ENCODE measurements at regions not wholly inside any gene's neighbourhood (a gene's known extent, or its start where the extent isn't known, plus 50 kb on each side); places are given as distances from the start of the nearest gene placed in this dataset.
"Not testable (repeated sequence)": the region's sequence is repeated elsewhere in the genome, so short reads cannot be mapped to it uniquely, and the experiment has no call there.

DNA sequence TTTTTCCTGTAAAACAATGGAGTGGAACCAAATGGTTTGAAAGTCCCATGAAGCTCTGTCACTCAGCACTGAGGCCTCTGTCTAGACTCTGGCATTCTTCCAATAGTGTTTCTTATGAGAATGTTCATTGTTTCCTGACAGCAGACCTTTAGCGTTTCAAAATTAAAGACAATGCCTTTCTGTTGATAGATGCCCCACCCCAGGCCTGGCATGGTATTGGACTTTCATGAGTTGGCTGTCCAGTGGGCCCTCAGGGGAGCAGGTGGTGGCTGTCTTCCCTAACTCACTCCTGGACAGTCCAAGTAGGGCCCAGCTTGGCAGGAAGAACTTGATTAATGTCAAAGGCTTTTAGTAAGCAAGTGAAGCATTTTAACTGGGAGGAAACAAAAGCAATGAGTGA lies 186.5 kb upstream of the CCL2 start:
- no peak for TF ChIP-seq CTCF (IDR thresholded peaks at IDR 0.05; ENCODE audit: low read depth, low read length, missing control alignments)
- DNase-seq (ENCODE audit: low read depth): no peak
- no peak overlapping the region for H3K4me3 ChIP-seq (ENCODE audit: low read depth, low read length)

DNA sequence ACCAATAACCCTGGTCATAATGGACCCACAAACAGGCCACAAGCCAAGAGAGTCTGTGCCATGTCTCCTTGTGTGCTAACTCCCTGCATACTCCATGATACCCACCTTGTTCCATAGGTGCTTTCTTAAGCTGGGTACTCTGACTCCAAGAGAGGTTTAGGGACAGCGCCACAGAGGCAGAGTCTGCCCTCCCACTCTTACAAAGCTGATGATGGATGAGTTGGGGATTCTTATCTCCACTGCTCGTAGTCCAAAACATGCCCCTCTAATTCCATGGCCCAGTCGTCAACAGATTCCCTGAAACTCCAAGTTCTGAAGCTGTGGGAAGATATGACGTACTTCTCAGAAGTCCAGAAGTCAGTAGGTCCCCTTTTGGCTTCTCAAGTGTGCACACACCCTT lies 184.4 kb upstream of the CCL2 start:
- no peak for TF ChIP-seq CTCF (IDR thresholded peaks at IDR 0.05; ENCODE audit: low read depth, low read length, missing control alignments)
- H3K4me3 ChIP-seq (ENCODE audit: low read depth, low read length): no peak overlapping the region
- DNase-seq (ENCODE audit: low read depth): no peak

- no peak for DNase-seq (ENCODE audit: low read depth)
- TF ChIP-seq CTCF (IDR thresholded peaks at IDR 0.05; ENCODE audit: low read depth, low read length, missing control alignments): no peak
- H3K4me3 ChIP-seq (ENCODE audit: low read depth, low read length): no peak overlapping the region
Observed at GRCh38 chr17:34071886-34072420, 183.1 kb upstream of the CCL2 start.

DNA sequence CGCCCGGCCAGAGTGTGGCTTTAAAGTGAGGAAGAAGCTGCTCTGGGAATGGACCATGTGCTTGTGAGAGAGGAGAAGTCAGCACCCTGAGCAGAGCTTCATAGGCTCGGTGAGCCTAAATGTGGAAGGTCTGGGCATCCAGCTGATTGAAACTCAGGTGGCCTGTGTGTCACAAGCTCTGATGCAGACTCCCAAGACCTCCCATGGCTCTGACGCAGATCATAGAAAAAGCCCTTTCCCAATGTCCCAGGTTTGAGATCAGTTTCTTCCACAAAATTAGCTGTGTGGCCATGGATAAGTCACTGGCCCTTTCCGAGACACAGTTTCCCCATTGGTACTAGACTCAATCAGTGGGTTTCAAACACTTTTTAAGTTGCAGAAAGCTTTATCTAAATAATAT lies 180.0 kb upstream of the CCL2 start:
- TF ChIP-seq CTCF (IDR thresholded peaks at IDR 0.05; ENCODE audit: low read depth, low read length, missing control alignments): no peak
- H3K4me3 ChIP-seq (ENCODE audit: low read depth, low read length): no peak overlapping the region
- DNase-seq (ENCODE audit: low read depth): no peak

DNA sequence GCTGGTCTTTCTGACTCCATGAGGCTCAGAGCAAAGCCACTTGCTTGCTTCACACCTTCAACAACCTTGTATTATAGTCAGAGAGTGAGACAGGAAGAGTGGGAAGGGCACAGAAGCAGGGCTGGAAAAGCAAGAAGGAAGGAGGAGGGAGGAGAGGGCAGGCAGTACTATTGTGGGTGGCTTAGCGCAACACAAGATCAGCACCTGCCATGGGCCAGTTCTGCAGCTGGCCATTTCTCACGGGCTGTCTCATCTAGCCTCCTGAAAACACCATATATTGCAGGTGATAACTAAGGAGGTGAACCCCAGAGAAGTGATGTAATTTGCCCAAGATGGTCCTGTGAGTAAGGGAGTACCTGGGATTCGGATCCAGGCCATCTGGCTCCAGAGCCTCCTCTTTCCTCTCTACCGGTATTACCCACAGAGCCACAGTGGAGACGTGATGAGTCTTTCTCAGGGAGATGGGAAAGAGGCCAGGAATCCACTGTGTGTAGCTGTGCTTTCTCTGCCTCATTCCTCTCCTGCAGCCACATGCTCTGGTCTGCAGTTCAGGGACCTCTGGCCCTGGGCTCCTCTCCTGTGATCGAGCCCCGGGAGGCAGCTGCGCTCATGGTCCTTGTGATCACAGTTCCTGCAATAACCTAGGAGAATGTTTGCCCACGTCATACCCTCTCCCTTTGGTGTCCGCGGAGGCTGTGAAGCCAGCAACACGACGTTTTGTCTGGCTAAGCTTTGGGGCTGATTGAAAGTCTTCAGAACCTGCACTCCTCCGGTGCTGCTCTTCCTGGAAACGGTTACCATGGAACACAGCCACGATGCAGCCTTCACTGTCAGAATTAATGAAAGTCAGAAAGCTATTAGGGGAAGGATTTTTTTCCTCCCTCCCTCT lies 178.1 kb upstream of the CCL2 start:
- TF ChIP-seq CTCF (IDR thresholded peaks at IDR 0.05; ENCODE audit: low read depth, low read length, missing control alignments): no peak

DNA sequence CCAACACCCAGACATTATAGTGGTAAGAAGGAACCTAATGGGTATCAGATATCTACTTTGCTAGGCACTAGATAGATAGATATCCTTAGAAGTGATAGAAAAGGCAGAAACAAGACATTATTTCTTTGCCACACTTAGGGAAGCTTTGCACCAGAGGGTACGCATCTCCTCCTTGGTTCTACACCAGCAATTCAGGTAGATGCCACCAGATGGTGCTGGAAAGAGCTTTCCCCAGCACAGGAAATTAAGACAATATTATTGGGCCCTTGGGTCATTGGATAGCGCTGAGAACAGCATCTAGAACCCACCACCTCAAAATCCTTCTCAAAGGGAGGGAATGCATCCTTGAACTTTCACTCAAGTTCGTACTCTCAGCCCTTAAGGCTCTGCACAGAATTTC lies 173.8 kb upstream of the CCL2 start:
- no peak overlapping the region for H3K4me3 ChIP-seq (ENCODE audit: low read depth, low read length)
- TF ChIP-seq CTCF (IDR thresholded peaks at IDR 0.05; ENCODE audit: low read depth, low read length, missing control alignments): peak; percentile 62
- no peak for DNase-seq (ENCODE audit: low read depth)

More for the DNA sequence above, 178.1 kb upstream of the CCL2 start:
- H3K4me3 ChIP-seq (ENCODE audit: low read depth, low read length): no peak overlapping the region
- no peak for DNase-seq (ENCODE audit: low read depth)

GRCh38 chr17:34082404-34082803 lies 172.7 kb upstream of the CCL2 start:
- DNase-seq (ENCODE audit: low read depth): no peak
- H3K4me3 ChIP-seq (ENCODE audit: low read depth, low read length): no peak overlapping the region
- no peak for TF ChIP-seq CTCF (IDR thresholded peaks at IDR 0.05; ENCODE audit: low read depth, low read length, missing control alignments)

DNA sequence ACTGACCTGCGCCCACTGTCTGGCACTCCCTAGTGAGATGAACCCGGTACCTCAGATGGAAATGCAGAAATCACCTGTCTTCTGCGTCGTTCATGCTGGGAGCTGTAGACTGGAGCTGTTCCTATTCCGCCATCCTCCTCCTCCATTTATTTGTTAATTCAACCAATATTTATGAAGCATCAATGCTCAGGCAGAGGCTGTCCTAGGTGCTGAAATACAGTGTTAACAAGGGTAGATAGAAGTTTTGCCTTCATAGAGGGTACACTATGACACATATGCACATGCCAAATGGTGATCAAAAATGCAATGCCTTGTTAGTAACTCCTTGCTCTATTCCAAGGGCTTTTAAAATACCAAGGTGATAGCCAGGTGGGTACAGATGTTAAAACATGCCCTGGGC lies 166.0 kb upstream of the CCL2 start:
- not testable (repeated sequence) for H3K4me3 ChIP-seq (ENCODE audit: low read depth, low read length); DNase-seq (ENCODE audit: low read depth)

Measured in GM12864 (cell line).